ENCODE measurements at regions not wholly inside any gene's neighbourhood (a gene's known extent, or its start where the extent isn't known, plus 50 kb on each side); places are given as distances from the start of the nearest gene placed in this dataset.

DNA sequence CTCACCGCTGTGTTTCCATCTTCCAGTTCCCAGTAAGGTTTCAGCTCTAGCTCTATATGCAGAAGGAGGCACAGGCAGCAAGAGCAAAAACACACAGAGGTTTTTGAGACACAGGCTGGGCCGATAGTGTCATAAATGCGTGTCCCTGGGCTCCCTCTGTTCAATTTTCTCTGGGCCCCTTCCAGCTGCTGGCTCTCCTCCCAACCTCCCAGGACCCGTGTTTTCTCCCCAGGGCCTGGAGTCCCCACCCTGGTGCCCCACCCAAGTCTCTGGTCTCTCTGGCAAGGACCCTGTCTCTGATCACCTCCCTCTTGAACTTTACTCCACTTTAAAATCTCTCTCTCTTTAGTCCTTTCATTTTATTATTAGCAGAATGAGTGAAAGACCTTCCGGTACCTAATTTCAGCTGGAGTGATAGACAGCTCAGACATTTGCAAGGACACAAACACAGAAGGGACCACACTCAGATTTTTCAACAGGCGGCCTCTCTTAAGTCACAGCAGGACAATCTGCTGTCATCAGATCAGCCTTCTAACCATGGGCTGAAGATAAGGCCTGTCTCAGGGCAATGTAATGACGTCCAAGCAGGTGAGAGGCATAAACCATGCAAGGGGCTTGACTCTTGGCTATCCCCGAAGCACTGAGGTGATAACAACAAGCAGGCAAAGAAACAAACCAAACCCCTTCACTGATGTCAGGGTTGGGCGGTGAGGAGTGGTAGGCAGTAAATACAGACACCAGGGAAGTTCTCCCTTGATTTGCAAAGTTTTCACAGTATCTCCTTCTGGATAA lies 190.0 kb upstream of the IRS2 start:
- TF ChIP-seq, protein P1, sequence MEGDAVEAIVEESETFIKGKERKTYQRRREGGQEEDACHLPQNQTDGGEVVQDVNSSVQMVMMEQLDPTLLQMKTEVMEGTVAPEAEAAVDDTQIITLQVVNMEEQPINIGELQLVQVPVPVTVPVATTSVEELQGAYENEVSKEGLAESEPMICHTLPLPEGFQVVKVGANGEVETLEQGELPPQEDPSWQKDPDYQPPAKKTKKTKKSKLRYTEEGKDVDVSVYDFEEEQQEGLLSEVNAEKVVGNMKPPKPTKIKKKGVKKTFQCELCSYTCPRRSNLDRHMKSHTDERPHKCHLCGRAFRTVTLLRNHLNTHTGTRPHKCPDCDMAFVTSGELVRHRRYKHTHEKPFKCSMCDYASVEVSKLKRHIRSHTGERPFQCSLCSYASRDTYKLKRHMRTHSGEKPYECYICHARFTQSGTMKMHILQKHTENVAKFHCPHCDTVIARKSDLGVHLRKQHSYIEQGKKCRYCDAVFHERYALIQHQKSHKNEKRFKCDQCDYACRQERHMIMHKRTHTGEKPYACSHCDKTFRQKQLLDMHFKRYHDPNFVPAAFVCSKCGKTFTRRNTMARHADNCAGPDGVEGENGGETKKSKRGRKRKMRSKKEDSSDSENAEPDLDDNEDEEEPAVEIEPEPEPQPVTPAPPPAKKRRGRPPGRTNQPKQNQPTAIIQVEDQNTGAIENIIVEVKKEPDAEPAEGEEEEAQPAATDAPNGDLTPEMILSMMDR (IDR thresholded peaks at IDR 0.05) = no peak
- TF ChIP-seq POLR2AphosphoS5 (IDR thresholded peaks at IDR 0.05) = no peak

All from gastroesophageal sphincter (tissue), 3 donors.